ENCODE measurements at regions not wholly inside any gene's neighbourhood (a gene's known extent, or its start where the extent isn't known, plus 50 kb on each side); places are given as distances from the start of the nearest gene placed in this dataset.

DNA sequence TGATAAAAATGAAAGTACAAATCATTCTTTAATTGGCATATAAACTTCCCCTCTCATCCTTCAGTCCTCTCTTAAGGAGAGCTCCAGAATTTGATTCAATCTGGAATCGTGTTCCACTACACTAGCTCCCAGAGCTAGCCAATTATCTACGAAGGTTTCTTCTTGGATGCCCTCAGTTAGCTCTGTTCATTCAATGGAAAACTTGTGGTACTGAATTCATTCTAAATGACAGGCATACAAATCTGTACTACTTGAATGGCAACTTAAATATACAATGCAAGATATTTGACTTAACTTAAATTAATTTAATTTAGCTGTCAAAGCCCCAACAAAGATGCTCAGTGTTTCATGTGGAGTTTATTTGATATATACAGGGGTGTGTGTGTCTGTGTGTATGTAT lies 1474.2 kb upstream of the CELF4 start:
- DNase-seq (ENCODE audit: low read depth, low spot score): no peak

DNA sequence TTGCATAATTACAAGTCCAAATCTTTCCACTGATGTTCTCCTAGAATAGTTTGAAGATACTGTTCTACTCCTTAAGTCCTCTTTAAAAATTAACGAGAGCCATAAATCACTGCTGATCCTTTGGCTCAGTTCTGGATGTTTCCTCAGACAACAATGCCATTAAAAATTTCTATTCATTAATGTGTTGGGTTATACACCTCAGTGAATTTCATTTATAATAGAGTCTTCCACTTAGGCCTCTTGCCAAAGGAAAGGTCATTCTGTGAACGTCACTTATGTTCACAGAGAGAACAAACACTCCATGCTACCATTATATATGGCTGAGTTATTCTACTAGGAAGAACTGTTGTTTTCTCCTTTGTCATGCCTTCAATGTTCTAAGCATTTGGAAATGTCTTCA lies 1472.3 kb upstream of the CELF4 start:
- no peak for DNase-seq (ENCODE audit: low read depth, low spot score)

- DNase-seq (ENCODE audit: low read depth, low spot score): no peak
These were observed 1467.7 kb upstream of the CELF4 start for GRCh38 chr18:39033312-39033711.

DNA sequence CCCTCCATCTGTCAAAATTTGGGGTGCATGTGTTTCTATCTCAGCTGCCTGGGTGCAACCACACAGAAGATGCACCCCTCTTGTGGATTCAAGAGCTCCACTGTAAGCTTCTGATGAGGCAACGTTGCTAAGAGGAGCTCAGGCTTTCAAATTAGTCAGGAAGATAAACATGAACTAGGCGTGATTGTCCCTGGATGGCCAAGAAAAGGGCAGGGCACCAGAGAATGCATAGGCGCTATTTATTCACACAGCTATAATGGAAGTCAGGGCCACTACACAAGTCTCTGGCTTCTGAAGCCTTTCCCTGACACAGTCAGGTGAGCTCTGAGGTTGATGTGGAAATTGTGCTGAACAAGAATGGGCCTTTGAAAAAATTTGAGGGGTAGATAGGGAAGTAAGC lies 1466.0 kb upstream of the CELF4 start:
- no peak for DNase-seq (ENCODE audit: low read depth, low spot score)

DNA sequence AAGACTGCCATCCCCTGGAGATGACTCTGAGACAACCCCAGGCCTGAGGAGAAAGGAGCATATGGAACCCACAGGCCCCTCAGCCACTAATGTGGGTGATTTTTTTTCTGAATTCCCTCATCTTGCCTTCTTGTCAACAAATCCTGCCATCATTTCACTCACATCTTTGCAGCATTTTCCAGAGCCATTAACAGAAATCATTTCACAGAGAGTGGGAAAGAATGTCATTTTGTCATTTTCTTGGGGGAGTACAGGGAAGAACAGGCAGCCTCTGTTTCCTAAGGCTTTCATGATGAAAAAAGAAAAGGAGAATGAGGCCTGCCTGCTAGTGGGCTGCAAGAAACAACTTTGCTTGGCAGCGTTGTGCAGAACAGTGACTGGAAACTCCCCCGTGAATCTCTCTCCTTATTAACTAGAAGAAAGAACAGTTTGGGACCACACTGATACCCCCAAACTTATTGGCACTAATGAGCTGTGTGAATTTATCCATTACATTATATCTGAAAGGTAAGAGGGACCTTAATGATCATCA lies 1464.6 kb upstream of the CELF4 start:
- DNase-seq (ENCODE audit: low read depth, low spot score): no peak

DNA sequence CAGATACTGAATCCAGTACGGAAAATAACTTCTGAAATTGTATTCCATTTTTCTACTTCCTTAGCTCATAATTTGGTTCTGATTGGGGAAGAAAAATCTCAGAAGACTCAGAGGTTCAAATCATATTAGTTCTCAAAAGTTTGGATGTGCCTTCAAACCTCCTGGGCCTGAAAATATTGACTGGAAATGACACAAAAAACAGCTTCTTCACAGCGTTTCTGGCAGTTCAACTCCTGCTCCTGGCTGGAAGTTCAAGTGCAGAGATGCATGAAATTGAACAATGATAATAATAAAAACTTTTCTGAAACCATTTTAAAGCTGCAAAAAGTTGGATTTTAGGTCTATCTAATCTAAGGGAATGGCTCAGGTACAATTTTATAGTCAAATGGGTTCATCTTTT lies 1459.9 kb upstream of the CELF4 start:
- DNase-seq (ENCODE audit: low read depth, low spot score): no peak

DNA sequence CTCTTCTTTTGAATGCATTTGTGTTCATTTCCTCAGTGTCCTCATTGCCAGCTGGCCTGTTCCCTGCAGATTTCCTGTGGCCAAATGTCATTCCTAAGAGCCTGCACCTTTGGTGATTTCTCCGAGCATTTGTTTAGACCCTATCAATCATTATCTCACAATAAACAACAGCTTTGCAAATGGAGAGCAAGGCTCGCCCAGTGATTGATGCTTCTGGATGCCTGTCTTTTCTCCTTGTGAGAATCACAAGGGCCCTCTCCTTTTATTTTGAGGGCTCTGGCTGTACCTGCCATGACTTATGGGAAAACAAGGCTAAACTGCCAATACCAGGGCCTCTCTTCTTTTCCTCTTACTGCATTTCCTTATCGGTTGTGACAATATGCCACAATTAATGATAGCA lies 1454.4 kb upstream of the CELF4 start:
- no peak for DNase-seq (ENCODE audit: low read depth, low spot score)

- no peak for DNase-seq (ENCODE audit: low read depth, low spot score)
These were observed 1441.7 kb upstream of the CELF4 start for GRCh38 chr18:39007031-39007902.

- DNase-seq (ENCODE audit: low read depth, low spot score): no peak
These were observed 1430.5 kb upstream of the CELF4 start for GRCh38 chr18:38996056-38996455.

DNA sequence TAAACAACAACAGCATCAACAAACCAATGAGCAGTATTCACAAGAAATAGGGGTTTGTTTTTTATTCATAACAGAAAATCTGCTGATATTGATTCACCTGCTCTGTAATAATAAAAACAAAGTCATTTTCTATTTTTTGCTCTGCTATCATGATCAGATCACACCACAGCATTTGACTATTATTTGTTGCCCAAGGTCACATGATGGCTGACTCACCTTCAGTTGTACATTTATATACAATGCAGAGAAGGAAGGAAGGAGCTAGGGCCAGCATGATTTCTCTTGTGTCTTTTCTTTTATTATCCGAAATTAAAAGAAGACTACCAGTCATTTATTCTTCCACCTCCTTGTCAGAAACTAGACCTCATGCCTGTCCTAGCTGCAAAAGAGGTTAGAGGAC lies 1427.7 kb upstream of the CELF4 start:
- no peak for DNase-seq (ENCODE audit: low read depth, low spot score)

DNA sequence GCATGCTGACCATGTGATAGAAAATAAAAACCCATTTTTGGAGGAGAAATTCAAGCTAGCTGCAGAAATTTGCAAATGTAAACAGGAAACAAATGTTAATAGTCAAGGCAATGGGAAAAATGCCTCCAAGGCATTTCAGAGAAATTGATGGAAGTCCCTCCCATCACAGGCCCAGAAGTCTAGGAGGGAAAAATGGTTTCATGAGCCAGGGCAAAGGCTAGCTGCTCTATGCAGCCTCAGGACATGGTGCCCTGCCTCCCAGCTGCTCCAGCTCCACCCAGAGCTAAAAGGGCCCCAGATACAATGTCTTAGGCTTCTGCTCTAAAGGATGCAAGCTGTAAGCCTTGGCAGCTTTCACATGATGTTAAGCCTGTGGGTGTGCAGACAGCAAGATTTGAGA lies 1419.4 kb upstream of the CELF4 start:
- no peak for DNase-seq (ENCODE audit: low read depth, low spot score)

- DNase-seq (ENCODE audit: low read depth, low spot score): no peak
These were observed 1416.5 kb upstream of the CELF4 start for GRCh38 chr18:38982072-38982471.

- DNase-seq (ENCODE audit: low read depth, low spot score): no peak
These were observed 1415.8 kb upstream of the CELF4 start for GRCh38 chr18:38981389-38981788.

DNA sequence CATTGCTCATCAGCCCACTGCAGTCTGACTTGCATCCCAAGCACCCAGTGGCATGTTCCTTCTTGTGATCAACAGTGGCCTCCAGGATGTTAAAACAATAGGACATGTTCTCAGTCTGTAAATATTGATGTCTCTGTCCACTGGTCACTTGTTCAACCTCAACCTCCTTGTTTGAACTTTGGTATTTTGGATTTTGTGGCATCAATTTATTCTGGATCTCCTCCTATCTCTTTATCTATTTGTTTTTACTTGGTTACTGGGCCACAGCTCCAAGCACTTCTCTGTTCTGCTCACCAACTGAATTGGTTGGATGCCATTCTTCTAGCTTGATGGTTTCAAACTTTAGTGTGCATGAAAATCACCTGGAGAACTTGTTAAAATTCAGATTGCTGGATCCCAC lies 1414.8 kb upstream of the CELF4 start:
- DNase-seq (ENCODE audit: low read depth, low spot score): no peak

- DNase-seq (ENCODE audit: low read depth, low spot score): no peak
These were observed 1407.0 kb upstream of the CELF4 start for GRCh38 chr18:38972571-38972970.

- no peak for DNase-seq (ENCODE audit: low read depth, low spot score)
These were observed 1406.3 kb upstream of the CELF4 start for GRCh38 chr18:38971881-38972280.

DNA sequence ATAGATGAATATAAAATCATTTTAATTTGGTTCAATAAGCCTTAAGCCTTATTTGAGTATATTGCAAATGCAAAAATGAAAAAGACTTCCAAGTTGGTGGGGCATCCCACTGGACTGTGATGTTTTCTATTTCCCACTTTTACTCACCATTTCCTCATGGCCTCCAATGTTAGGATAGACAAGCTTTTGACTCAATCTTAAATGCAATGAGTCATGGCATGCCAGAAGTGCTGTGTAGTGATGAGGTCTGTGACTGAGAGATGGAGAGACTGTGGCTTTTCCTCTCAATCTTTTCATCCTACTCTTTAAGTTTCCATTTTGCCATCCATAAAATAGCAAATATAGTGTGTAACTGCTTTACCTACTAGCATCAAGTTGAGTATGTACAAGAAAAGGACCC lies 1401.2 kb upstream of the CELF4 start:
- DNase-seq (ENCODE audit: low read depth, low spot score): no peak

DNA sequence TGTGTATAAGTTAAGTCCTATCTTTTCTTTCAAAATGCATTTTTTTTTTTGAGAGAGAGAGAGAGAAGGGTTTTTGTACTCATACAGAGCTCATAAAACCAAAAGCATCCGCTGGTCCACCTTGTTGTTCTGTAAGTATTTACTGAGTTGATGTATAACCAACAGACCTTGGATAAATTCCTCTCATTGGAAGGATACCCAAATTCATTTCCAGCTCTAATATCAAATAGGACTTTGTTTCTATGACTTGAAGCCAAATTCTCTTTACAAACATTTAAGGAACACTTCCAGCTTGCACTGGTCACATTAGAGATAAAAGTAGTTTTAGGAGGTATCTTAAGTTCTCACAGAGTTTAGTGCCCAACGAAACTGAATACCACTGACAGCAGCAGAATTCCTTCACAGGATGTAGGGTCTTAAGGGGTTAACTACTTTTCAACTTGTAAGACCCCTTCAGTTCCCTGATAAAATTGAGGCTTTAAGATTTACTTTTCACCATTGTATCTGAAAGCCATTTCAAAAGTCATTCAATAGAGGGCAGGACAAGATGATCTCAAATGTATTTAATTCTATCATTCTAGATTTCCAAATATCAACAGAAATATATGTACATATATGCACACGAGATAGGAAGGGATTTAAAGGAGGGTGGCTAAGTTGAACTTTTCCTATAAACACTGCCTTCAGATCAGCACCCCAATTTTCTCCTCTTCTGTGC lies 1398.5 kb upstream of the CELF4 start:
- no peak for DNase-seq (ENCODE audit: low read depth, low spot score)

GRCh38 chr18:38961880-38962279 lies 1396.3 kb upstream of the CELF4 start:
- DNase-seq (ENCODE audit: low read depth, low spot score): no peak

GRCh38 chr18:38957736-38958135 lies 1392.1 kb upstream of the CELF4 start:
- DNase-seq (ENCODE audit: low read depth, low spot score): no peak

DNA sequence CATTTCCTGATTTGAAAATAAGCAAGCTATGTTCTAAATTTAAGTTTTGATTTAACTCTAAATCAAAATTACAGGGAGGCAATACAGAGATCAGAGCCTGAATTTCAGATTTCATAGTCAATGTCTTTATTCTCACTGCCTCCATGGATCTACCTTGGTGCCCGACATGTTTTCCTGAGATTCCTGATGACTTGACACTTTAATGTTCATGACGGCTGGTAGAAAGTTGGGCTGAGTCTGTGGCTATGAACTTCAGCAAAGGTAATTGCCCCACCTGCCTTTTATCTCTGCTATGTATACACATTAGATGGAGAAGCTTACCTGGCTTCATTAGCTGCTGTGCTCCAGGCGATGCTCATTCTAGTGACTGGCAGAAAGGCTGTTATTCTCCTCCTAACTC lies 1390.5 kb upstream of the CELF4 start:
- no peak for DNase-seq (ENCODE audit: low read depth, low spot score)

DNA sequence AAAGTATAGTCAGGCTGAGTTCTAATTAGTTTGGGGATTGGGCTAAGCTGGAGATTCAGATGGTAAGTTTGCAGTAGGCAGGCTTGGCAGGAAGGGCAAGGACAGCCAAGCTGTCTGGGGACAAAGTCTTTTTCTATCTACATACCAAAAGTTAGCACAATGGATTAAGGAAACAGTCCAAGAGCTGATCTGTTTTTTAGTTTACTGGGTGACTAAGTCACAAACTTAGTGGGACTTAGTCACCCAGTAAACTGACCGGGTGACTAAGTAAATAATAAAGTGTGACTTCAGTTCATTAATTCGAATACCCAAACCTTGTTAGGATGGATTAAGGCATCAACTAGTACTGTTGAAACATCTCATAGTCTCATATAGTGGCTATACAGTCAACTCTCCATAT lies 1386.0 kb upstream of the CELF4 start:
- DNase-seq (ENCODE audit: low read depth, low spot score): no peak

DNA sequence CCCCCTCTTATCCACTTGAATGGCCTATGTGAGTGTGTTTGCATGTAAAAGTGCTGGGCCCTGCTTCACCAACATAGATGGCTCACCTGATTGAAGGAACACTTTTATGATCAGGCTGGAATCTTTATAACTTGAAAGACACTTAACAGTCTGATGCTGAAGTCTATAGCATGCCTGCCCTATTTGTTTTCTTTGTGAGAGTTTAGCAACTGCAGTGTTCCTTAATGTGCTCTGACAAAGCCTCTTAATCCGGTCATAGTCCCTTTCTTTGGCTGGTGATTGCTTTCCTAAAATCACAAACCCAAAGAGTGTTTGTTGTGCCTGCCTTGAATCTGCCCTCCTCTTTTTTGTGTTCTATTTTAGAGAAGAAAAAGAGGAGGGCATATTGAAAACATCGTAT lies 1382.8 kb upstream of the CELF4 start:
- no peak for DNase-seq (ENCODE audit: low read depth, low spot score)
